HL-60 (cell line): ENCODE measurements at regions not wholly inside any gene's neighbourhood (a gene's known extent, or its start where the extent isn't known, plus 50 kb on each side); places are given as distances from the start of the nearest gene placed in this dataset.

Experiments
- DNase-seq, 2 experiments: peaks; one replicate each; pipeline ENCODE4 v3.0.0-alpha.2; 2010 to 2020; ENCODE audit warnings: low read depth in 1 of 2, low spot score in 1 of 2
- H3K27ac ChIP-seq: fragments of 250-450 bp; sonication (Bioruptor Pico); replicated peaks from 2 replicates; pipeline ENCODE4 v1.5.1; 2020; ENCODE audit warnings: mild to moderate bottlenecking, moderate library complexity
- H3K27me3 ChIP-seq: fragments of 250-450 bp; sonication (Bioruptor Pico); 2 replicates; pipeline ENCODE4 v1.5.1; 2021; ENCODE audit warnings: mild to moderate bottlenecking, moderate library complexity; ENCODE audit not compliant: insufficient read depth, poor library complexity, severe bottlenecking
- H3K4me3 ChIP-seq: replicated peaks from 2 replicates; pipeline ENCODE4 v1.5.1; 2011; ENCODE audit warnings: mild to moderate bottlenecking, control low read depth, low read length; ENCODE audit not compliant: insufficient read depth
- POLR2AphosphoS5 ChIP-seq: IDR thresholded peaks from 2 replicates; pipeline ENCODE4 v1.6.1; 2012; ENCODE audit warnings: low read depth
- SPI1 ChIP-seq: IDR thresholded peaks from 2 replicates; pipeline ENCODE4 v1.6.1; 2012; ENCODE audit warnings: low read depth, mild to moderate bottlenecking, borderline replicate concordance
- TF ChIP-seq, protein P1 (sequence below): IDR thresholded peaks from one replicate; pipeline ENCODE4 v1.5.1; 2011; ENCODE audit warnings: low read length, control low read depth, inconsistent platforms; ENCODE audit not compliant: insufficient read depth

DNA sequence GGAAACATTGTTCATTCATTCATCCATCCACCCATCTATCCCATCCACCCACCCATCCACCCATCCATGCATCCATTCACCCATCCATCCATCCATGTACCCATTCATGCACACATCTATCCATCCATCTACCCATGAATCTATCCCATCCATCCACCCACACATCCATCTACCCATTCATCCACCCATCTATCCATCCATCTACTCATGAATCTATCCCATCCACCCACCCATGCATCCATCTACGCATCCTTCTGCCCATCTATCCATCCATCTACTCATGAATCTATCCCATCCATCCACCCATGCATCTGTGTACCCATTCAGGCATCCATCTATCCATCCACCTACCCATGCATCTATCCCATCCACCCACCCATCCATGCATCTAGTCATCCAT is 51.6 kb upstream of the URI1 start:
- no peak overlapping the region for H3K4me3 ChIP-seq
- no peak for TF ChIP-seq SPI1
- TF ChIP-seq, protein P1, sequence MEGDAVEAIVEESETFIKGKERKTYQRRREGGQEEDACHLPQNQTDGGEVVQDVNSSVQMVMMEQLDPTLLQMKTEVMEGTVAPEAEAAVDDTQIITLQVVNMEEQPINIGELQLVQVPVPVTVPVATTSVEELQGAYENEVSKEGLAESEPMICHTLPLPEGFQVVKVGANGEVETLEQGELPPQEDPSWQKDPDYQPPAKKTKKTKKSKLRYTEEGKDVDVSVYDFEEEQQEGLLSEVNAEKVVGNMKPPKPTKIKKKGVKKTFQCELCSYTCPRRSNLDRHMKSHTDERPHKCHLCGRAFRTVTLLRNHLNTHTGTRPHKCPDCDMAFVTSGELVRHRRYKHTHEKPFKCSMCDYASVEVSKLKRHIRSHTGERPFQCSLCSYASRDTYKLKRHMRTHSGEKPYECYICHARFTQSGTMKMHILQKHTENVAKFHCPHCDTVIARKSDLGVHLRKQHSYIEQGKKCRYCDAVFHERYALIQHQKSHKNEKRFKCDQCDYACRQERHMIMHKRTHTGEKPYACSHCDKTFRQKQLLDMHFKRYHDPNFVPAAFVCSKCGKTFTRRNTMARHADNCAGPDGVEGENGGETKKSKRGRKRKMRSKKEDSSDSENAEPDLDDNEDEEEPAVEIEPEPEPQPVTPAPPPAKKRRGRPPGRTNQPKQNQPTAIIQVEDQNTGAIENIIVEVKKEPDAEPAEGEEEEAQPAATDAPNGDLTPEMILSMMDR = no peak
- no peak for TF ChIP-seq POLR2AphosphoS5
- H3K27ac ChIP-seq = no peak overlapping the region
- DNase-seq = no peak
- H3K27me3 ChIP-seq = no peaks in the 10 kb centered on the region
